HepG2 (cell line): ENCODE measurements at regions not wholly inside any gene's neighbourhood (a gene's known extent, or its start where the extent isn't known, plus 50 kb on each side); places are given as distances from the start of the nearest gene placed in this dataset.
A peak's percentile ranks its signal among the peaks of the same experiment; 100 is the strongest.

Source experiments
- ATAC-seq: fragments of 200-7000 bp; cut with Tn5 transposase; 3 replicates; pipeline ENCODE4 v1.9.1; 2020; ENCODE audit warnings: mild to moderate bottlenecking, moderate library complexity
- BruUV-seq: library from RNA; stranded (reverse); fragments of 400-500 nt; replicated peaks from 2 replicates; lab custom pipeline; 2021; lab: Mats Ljungman, UMichigan
- CTCF ChIA-PET: fragments of 300-600 bp; formaldehyde crosslinking; extraction: SDS; loops from one replicate; lab custom pipeline; 2021; ENCODE audit warnings: low total read pairs, inconsistent platforms, low intra/inter-chr PET ratio; lab: Yijun Ruan, JAX
- POLR2A ChIA-PET: fragments of 350-600 bp; sonication (Branson Sonifier 250); formaldehyde crosslinking; loops from one replicate; lab custom pipeline; 2020; ENCODE audit warnings: antibody characterized with exemption, inconsistent platforms; lab: Yijun Ruan, JAX
- DNase-seq: peaks from one replicate; pipeline ENCODE4 v3.0.0-alpha.2; 2015; ENCODE audit warnings: low spot score
- FAIRE-seq: peaks from 3 replicates; lab custom pipeline; 2011; peaks lifted over from hg19 to GRCh38; lab: Jason Lieb, UNC
- H2AFZ ChIP-seq: one replicate; pipeline ENCODE4 v1.6.1; 2011; ENCODE audit warnings: low read length, inconsistent platforms
- H3K27ac ChIP-seq: fragments of 300-600 bp; 3 replicates; pipeline ENCODE4 v1.8.0; 2011; ENCODE audit warnings: mixed run types, mild to moderate bottlenecking, mixed read lengths, low read length, inconsistent platforms; ENCODE audit not compliant: insufficient read depth; ENCODE audit errors: extremely low read length
- H3K27me3 ChIP-seq, 2 experiments: fragments of 200-600 bp in 1 of 2; 2 replicates in 1 of 2; 3 replicates in 1 of 2; pipeline versions ENCODE4 v1.6.0 to v1.8.0; 2011; ENCODE audit warnings: low read length in 2 of 2, mild to moderate bottlenecking in 2 of 2, moderate library complexity in 2 of 2, inconsistent platforms in 1 of 2; ENCODE audit not compliant: insufficient read depth in 2 of 2, control insufficient read depth in 1 of 2
- H3K36me3 ChIP-seq, 2 experiments: fragments of 200-600 bp in 1 of 2; replicated peaks in 1 of 2; 2 replicates in 1 of 2; 3 replicates in 1 of 2; pipeline versions ENCODE4 v1.5.1 to v1.8.0; 2011; ENCODE audit warnings: low read length in 2 of 2, inconsistent platforms in 1 of 2; ENCODE audit not compliant: insufficient read depth in 2 of 2, control insufficient read depth in 1 of 2
- H3K4me1 ChIP-seq: 2 replicates; pipeline ENCODE4 v1.5.1; 2012; ENCODE audit warnings: low read length, inconsistent platforms; ENCODE audit not compliant: insufficient read depth
- H3K4me2 ChIP-seq: 2 replicates; pipeline ENCODE4 v1.6.0; 2011; ENCODE audit warnings: low read depth, low read length, inconsistent platforms
- H3K4me3 ChIP-seq, 3 experiments: fragments of 200-600 bp in 1 of 3; sonication (generic), shearing (Covaris generic) in 1 of 3; replicated peaks in 1 of 3; 2 replicates each; pipeline ENCODE4 v1.5.1; 2011 to 2016; ENCODE audit warnings: low read length in 3 of 3, inconsistent platforms in 2 of 3, low read depth in 2 of 3, mild to moderate bottlenecking in 2 of 3, control low read depth in 1 of 3, mixed read lengths in 1 of 3; ENCODE audit not compliant: insufficient read depth in 1 of 3
- H3K79me2 ChIP-seq: one replicate; pipeline ENCODE4 v1.6.1; 2011; ENCODE audit warnings: low read length, inconsistent platforms; ENCODE audit not compliant: insufficient read depth
- H3K9ac ChIP-seq: 2 replicates; pipeline ENCODE4 v1.6.0; 2011; ENCODE audit warnings: mild to moderate bottlenecking, low read depth, low read length, inconsistent platforms; ENCODE audit not compliant: insufficient read depth
- H3K9me3 ChIP-seq: 2 replicates; pipeline ENCODE4 v1.5.1; 2012; ENCODE audit warnings: mild to moderate bottlenecking, low read length
- H4K20me1 ChIP-seq: 2 replicates; pipeline ENCODE4 v1.6.0; 2011; ENCODE audit warnings: inconsistent platforms, mild to moderate bottlenecking, low read length, moderate library complexity; ENCODE audit not compliant: insufficient read depth
- ATF7 ChIP-seq, 2 experiments: fragments of 450-650 bp in 1 of 2; sonication (generic) in 1 of 2; formaldehyde crosslinking in 1 of 2; IDR thresholded peaks; 2 replicates each; pipeline versions ENCODE4 v1.4.0 to v1.6.1; 2016 to 2020; ENCODE audit warnings: antibody characterized with exemption in 1 of 2, mild to moderate bottlenecking in 1 of 2, missing genetic modification reagents in 1 of 2
- CREB1 ChIP-seq, 2 experiments: fragments of 450-650 bp in 1 of 2; IDR thresholded peaks; 2 replicates each; pipeline ENCODE4 v1.6.1; 2016 to 2017; ENCODE audit warnings: control low read depth in 1 of 2, mild to moderate bottlenecking in 1 of 2, missing compliant biosample characterization in 1 of 2, missing genetic modification characterization in 1 of 2
- ELF1 ChIP-seq: sonication (generic); formaldehyde crosslinking; IDR thresholded peaks from 2 replicates; pipeline ENCODE4 v1.4.0; 2020; ENCODE audit warnings: missing genetic modification reagents
- HMG20B ChIP-seq: conservative IDR thresholded peaks from 2 replicates; pipeline ENCODE4 v1.6.1; 2016; ENCODE audit warnings: missing genetic modification reagents, missing compliant biosample characterization
- RNF2 ChIP-seq: fragments of 450-650 bp; conservative IDR thresholded peaks from 2 replicates; pipeline ENCODE4 v1.6.1; 2016; ENCODE audit warnings: low read depth
- SYNCRIP ChIP-seq: fragments of 200-400 bp; formaldehyde crosslinking; IDR thresholded peaks from 2 replicates; pipeline ENCODE4 v1.6.1; 2018; ENCODE audit warnings: mild to moderate bottlenecking, low read depth, low read length; ENCODE audit not compliant: insufficient read depth
- ZNF530 ChIP-seq: sonication (generic); formaldehyde crosslinking; IDR thresholded peaks from 2 replicates; pipeline ENCODE4 v1.5.0; 2020; ENCODE audit warnings: low read depth, mild to moderate bottlenecking, missing genetic modification reagents
- WGBS: methylation state at CpG from one replicate; pipeline ENCODE4 v1.1.6; 2017; ENCODE audit warnings: low lambda C conversion rate; 5-methylcytosine and 5-hydroxymethylcytosine counted together
- in situ Hi-C: cut with HindIII; loops from 2 replicates; pipeline ENCODE4 v1.10.0; 2017; ENCODE audit warnings: low pct_unique_long_range_greater_than_20kb; ENCODE audit not compliant: extremely low pct_ligation_motif_present
- intact Hi-C: fragments of 100-400 bp; cut with micrococcal nuclease; formaldehyde crosslinking; loops from one replicate; pipeline ENCODE4 v1.10.0; 2022; ENCODE audit not compliant: unreplicated experiment

DNA sequence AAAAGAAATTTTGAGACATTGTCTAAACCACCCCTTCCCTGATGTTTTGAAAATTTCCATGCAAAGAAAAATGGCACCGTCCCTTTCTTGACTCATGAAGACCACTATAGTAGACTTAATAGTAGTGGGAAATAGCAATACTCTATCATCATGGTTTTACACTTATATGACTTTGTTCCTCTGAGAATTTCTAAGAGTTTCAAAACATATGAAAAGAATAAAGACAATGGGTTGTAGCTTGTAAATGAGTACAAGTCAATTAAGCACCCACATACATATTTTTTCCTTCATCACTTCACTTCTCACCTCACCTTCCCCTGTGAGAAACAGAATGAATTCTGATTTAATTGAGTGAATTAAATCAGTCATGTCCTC is 151.7 kb downstream of the LYPLAL1 start:
- Histone ChIP-seq H4K20me1 (no peaks in the 10 kb centered on the region), H3K9ac (no peak overlapping the region), H3K4me1 (peaks cover 8% of the 10 kb centered on the region), H3K9me3 (no peaks in the 10 kb centered on the region), H3K27me3 (no peaks in the 10 kb centered on the region), H3K4me2 (no peak overlapping the region), H3K36me3 (no peaks in the 10 kb centered on the region), H3K27ac (no peak overlapping the region), H3K4me3 (no peak overlapping the region), H2AFZ (no peak overlapping the region), H3K79me2 (no peaks in the 10 kb centered on the region)
- FAIRE-seq (no peak), ATAC-seq (no peak), DNase-seq (no peak)
- intact Hi-C loops, result no loop called here
- BruUV-seq, result no TSS peak
- ChIA-PET CTCF (no interaction called here), POLR2A (no interaction called here)
- TF ChIP-seq ELF1, result no peak
- 88% methylated on average over 1 of the region's 1 CpG for WGBS
- in situ Hi-C loops, result no loop called here

DNA sequence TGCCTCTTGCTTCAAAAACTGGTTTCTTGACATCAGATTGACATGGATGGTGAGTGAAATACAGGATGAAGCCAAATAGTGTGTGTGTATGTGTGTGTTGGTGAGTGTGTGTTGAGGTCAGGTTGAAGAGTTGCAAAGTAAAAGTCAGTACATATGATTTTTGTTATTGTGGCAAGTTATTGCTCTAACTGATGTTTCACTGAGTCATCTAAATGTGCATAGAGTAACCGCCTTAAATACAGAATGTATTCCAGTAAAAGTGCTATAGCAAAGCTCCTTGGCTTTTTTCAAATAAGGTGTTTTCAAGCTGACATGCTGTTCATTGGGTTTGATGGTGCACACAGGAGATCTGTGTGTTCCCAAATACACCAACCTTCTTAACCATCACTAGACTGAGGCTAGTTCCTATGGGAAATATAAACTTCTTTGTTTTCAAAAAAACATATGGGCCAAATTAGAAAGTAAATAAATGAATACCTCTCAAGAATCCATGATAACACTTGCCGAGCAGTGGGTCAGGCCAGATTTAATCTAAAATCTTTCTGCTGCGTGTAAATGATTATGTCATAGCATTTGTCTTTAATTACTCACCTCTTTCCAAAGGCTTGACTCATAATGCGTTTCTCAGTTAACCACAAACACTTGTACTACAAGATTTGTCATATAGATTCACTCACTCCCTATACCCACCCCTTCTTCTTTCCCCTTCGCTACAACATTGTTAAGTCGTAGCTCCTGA is 151.1 kb downstream of the LYPLAL1 start:
- Histone ChIP-seq H3K9ac (no peak overlapping the region), H2AFZ (no peak overlapping the region), H4K20me1 (no peaks in the 10 kb centered on the region), H3K4me3 (no peak overlapping the region), H3K4me2 (no peak overlapping the region), H3K9me3 (no peaks in the 10 kb centered on the region), H3K36me3 (no peaks in the 10 kb centered on the region), H3K4me1 (peaks cover 2% of the 10 kb centered on the region), H3K27ac (no peak overlapping the region), H3K27me3 (no peaks in the 10 kb centered on the region), H3K79me2 (no peaks in the 10 kb centered on the region)
- FAIRE-seq (no peak), DNase-seq (no peak), ATAC-seq (no peak)
- intact Hi-C loops (no loop called here), in situ Hi-C loops (loop anchor here (25.0 kb wide), 1 partner anchor 962 kb away; no protein-coding TSS in a partner anchor)
- TF ChIP-seq ATF7 (IDR thresholded peaks at IDR 0.05) (0 out of 2 replicates have a peak, but pooled peaks have one; percentile 29), ATF7 (CRISPR knock-in tag; IDR thresholded peaks at IDR 0.05) (no peak), CREB1 (IDR thresholded peaks at IDR 0.05) (peak; percentile 3; the same call in 1 of the 2 replicates), CREB1 (CRISPR knock-in tag; IDR thresholded peaks at IDR 0.05) (no peak), SYNCRIP (no peak), RNF2 (no peak), ZNF530 (CRISPR knock-in tag) (no peak), HMG20B (CRISPR knock-in tag) (no peak)
- 93% methylated on average over 6 of the region's 6 CpGs for WGBS
- POLR2A ChIA-PET, result no interaction called here
- CTCF ChIA-PET, result no interaction called here
- BruUV-seq, result no TSS peak
